Type B pancreatic cell (in vitro differentiated cells): ENCODE measurements at regions not wholly inside any gene's neighbourhood (a gene's known extent, or its start where the extent isn't known, plus 50 kb on each side); places are given as distances from the start of the nearest gene placed in this dataset.

ENCODE experiments used
- DNase-seq: peaks from one replicate; pipeline ENCODE4 v3.0.0; 2021; ENCODE audit warnings: mixed read lengths; ENCODE audit not compliant: unreplicated experiment; ENCODE audit errors: extremely low spot score
- H3K27ac Mint-ChIP-seq: 2 replicates; pipeline ENCODE4 v1.8.0; 2021; ENCODE audit warnings: mild to moderate bottlenecking, mixed read lengths
- H3K27me3 Mint-ChIP-seq: 2 replicates; pipeline ENCODE4 v1.8.0; 2021; ENCODE audit warnings: mixed read lengths
- H3K36me3 Mint-ChIP-seq: 2 replicates; pipeline ENCODE4 v1.8.0; 2021; ENCODE audit warnings: mixed read lengths
- H3K4me1 Mint-ChIP-seq: one replicate; pipeline ENCODE4 v1.8.0; 2021; ENCODE audit warnings: mixed read lengths; ENCODE audit not compliant: unreplicated experiment
- H3K4me3 Mint-ChIP-seq: 2 replicates; pipeline ENCODE4 v1.8.0; 2021; ENCODE audit warnings: mild to moderate bottlenecking, mixed read lengths
- H3K9me3 Mint-ChIP-seq: 2 replicates; pipeline ENCODE4 v1.8.0; 2021; ENCODE audit warnings: mixed read lengths
- CTCF ChIP-seq: fragments of 200-600 bp; sonication (generic); conservative IDR thresholded peaks from 2 replicates; pipeline ENCODE4 v1.5.0; 2021; ENCODE audit warnings: antibody characterized with exemption, mild to moderate bottlenecking

- no peaks in the 10 kb centered on the region for H3K4me1 Mint-ChIP-seq
- DNase-seq: no peak
- no peak overlapping the region for H3K27ac Mint-ChIP-seq
- no peaks in the 10 kb centered on the region for H3K9me3 Mint-ChIP-seq
- no peaks in the 10 kb centered on the region for H3K36me3 Mint-ChIP-seq
- TF ChIP-seq CTCF: no peak
- H3K27me3 Mint-ChIP-seq: peaks cover 22% of the 10 kb centered on the region
- H3K4me3 Mint-ChIP-seq: no peak overlapping the region
Measured at GRCh38 chr12:125531574-125531973, 466.3 kb downstream of the AACS start.

GRCh38 chr12:125533434-125534029 lies 468.3 kb downstream of the AACS start:
- Mint-ChIP-seq H3K4me1 (no peaks in the 10 kb centered on the region), H3K27me3 (peaks cover 22% of the 10 kb centered on the region), H3K27ac (no peak overlapping the region), H3K4me3 (no peak overlapping the region), H3K36me3 (no peaks in the 10 kb centered on the region), H3K9me3 (no peaks in the 10 kb centered on the region)
- TF ChIP-seq CTCF: peak; percentile 94
- DNase-seq: peak; percentile 80

GRCh38 chr12:125538401-125539199 lies 473.4 kb downstream of the AACS start:
- no peaks in the 10 kb centered on the region for H3K9me3 Mint-ChIP-seq

GRCh38 chr12:125540580-125541204 lies 475.5 kb downstream of the AACS start:
- Mint-ChIP-seq H3K4me1 (no peaks in the 10 kb centered on the region), H3K27me3 (peaks cover 4% of the 10 kb centered on the region), H3K36me3 (no peaks in the 10 kb centered on the region), H3K27ac (no peak overlapping the region), H3K9me3 (no peaks in the 10 kb centered on the region), H3K4me3 (no peak overlapping the region)
- DNase-seq: no peak
- no peak for TF ChIP-seq CTCF

More at GRCh38 chr12:125538401-125539199, 473.4 kb downstream of the AACS start:
- Mint-ChIP-seq H3K4me1 (no peaks in the 10 kb centered on the region), H3K27me3 (peaks cover 8% of the 10 kb centered on the region), H3K36me3 (no peaks in the 10 kb centered on the region), H3K27ac (no peak overlapping the region), H3K4me3 (no peak overlapping the region)
- no peak for TF ChIP-seq CTCF
- DNase-seq: no peak

- no peak for DNase-seq
- Mint-ChIP-seq H3K4me3 (no peak overlapping the region), H3K4me1 (no peaks in the 10 kb centered on the region), H3K9me3 (no peaks in the 10 kb centered on the region), H3K27me3 (peaks cover 7% of the 10 kb centered on the region), H3K36me3 (no peaks in the 10 kb centered on the region), H3K27ac (no peak overlapping the region)
- no peak for TF ChIP-seq CTCF
Measured at GRCh38 chr12:125544960-125545359, 479.7 kb downstream of the AACS start.
